OCI-LY7 (cell line): ENCODE measurements at regions not wholly inside any gene's neighbourhood (a gene's known extent, or its start where the extent isn't known, plus 50 kb on each side); places are given as distances from the start of the nearest gene placed in this dataset.

Experiments used
- BruUV-seq: library from RNA; stranded (reverse); fragments of 400-500 nt; replicated peaks from 2 replicates; lab custom pipeline; 2021; lab: Mats Ljungman, UMichigan
- CTCF ChIA-PET: fragments of 300-600 bp; sonication (Branson Sonifier 250); formaldehyde crosslinking; loops from one replicate; lab custom pipeline; 2022; ENCODE audit warnings: antibody characterized with exemption; ENCODE audit not compliant: unreplicated experiment; lab: Charles Lee
- POLR2A ChIA-PET: fragments of 300-600 bp; sonication (Branson Sonifier 250); formaldehyde crosslinking; loops from one replicate; lab custom pipeline; 2022; ENCODE audit warnings: antibody characterized with exemption; lab: Charles Lee
- DNase-seq: peaks from one replicate; pipeline ENCODE4 v3.0.0-alpha.2; 2015; ENCODE audit warnings: low spot score
- H2AFZ ChIP-seq: fragments of 200-600 bp; sonication (generic), shearing (Covaris generic); 2 replicates; pipeline ENCODE4 v1.6.1; 2014; ENCODE audit warnings: mild to moderate bottlenecking, antibody characterized with exemption, low read length, moderate library complexity
- H3K27ac ChIP-seq: fragments of 200-600 bp; sonication (generic); 2 replicates; pipeline ENCODE4 v1.5.1; 2014; ENCODE audit warnings: mixed run types, low read depth, mild to moderate bottlenecking, moderate library complexity, low read length, inconsistent platforms; ENCODE audit not compliant: poor library complexity, severe bottlenecking
- H3K36me3 ChIP-seq: fragments of 200-600 bp; sonication (generic); 2 replicates; pipeline ENCODE4 v1.6.1; 2014; ENCODE audit warnings: mild to moderate bottlenecking, antibody characterized with exemption, low read length, moderate library complexity, mixed read lengths; ENCODE audit not compliant: insufficient read depth
- H3K4me1 ChIP-seq: fragments of 200-600 bp; sonication (generic); 2 replicates; pipeline ENCODE4 v1.5.1; 2014; ENCODE audit warnings: mild to moderate bottlenecking, low read length; ENCODE audit not compliant: insufficient read depth, poor library complexity, severe bottlenecking
- H3K4me2 ChIP-seq: fragments of 200-600 bp; sonication (generic); 2 replicates; pipeline ENCODE4 v1.6.1; 2014; ENCODE audit warnings: mild to moderate bottlenecking, low read length
- H3K4me3 ChIP-seq: fragments of 200-600 bp; sonication (generic); 2 replicates; pipeline ENCODE4 v1.5.1; 2014; ENCODE audit warnings: mild to moderate bottlenecking, low read depth, low read length; ENCODE audit not compliant: poor library complexity, severe bottlenecking
- H3K79me2 ChIP-seq: fragments of 200-600 bp; sonication (generic); 2 replicates; pipeline ENCODE4 v1.6.1; 2016; ENCODE audit warnings: low read depth, mild to moderate bottlenecking, low read length, moderate library complexity, mixed read lengths; ENCODE audit not compliant: insufficient read depth
- H3K9me2 ChIP-seq: fragments of 200-600 bp; sonication (generic); 2 replicates; pipeline ENCODE4 v1.6.1; 2016; ENCODE audit warnings: mild to moderate bottlenecking, low read length, mixed read lengths; ENCODE audit not compliant: insufficient read depth
- H3K9me3 ChIP-seq: fragments of 200-600 bp; sonication (generic); 2 replicates; pipeline ENCODE4 v1.6.1; 2014; ENCODE audit warnings: mild to moderate bottlenecking, mixed run types, low read length, mixed read lengths
- H4K20me1 ChIP-seq: fragments of 200-600 bp; sonication (generic); 2 replicates; pipeline ENCODE4 v1.6.1; 2014; ENCODE audit warnings: mild to moderate bottlenecking, antibody characterized with exemption, low read length, moderate library complexity, mixed read lengths; ENCODE audit not compliant: insufficient read depth
- CTCF ChIP-seq: fragments of 200-600 bp; sonication (generic); conservative IDR thresholded peaks from 2 replicates; pipeline ENCODE4 v1.5.1; 2014; ENCODE audit warnings: mild to moderate bottlenecking, antibody characterized with exemption, low read length, moderate library complexity, mixed read lengths
- EZH2phosphoT487 ChIP-seq: fragments of 200-600 bp; sonication (generic); IDR thresholded peaks from 2 replicates; pipeline ENCODE4 v1.6.1; 2018; ENCODE audit warnings: low read depth, borderline replicate concordance, mild to moderate bottlenecking, mixed run types, antibody characterized with exemption, low read length, moderate library complexity, mixed read lengths
- intact Hi-C: fragments of 100-400 bp; cut with micrococcal nuclease; formaldehyde crosslinking; loops from one replicate; pipeline ENCODE4 v1.10.0; 2022; ENCODE audit not compliant: unreplicated experiment

DNA sequence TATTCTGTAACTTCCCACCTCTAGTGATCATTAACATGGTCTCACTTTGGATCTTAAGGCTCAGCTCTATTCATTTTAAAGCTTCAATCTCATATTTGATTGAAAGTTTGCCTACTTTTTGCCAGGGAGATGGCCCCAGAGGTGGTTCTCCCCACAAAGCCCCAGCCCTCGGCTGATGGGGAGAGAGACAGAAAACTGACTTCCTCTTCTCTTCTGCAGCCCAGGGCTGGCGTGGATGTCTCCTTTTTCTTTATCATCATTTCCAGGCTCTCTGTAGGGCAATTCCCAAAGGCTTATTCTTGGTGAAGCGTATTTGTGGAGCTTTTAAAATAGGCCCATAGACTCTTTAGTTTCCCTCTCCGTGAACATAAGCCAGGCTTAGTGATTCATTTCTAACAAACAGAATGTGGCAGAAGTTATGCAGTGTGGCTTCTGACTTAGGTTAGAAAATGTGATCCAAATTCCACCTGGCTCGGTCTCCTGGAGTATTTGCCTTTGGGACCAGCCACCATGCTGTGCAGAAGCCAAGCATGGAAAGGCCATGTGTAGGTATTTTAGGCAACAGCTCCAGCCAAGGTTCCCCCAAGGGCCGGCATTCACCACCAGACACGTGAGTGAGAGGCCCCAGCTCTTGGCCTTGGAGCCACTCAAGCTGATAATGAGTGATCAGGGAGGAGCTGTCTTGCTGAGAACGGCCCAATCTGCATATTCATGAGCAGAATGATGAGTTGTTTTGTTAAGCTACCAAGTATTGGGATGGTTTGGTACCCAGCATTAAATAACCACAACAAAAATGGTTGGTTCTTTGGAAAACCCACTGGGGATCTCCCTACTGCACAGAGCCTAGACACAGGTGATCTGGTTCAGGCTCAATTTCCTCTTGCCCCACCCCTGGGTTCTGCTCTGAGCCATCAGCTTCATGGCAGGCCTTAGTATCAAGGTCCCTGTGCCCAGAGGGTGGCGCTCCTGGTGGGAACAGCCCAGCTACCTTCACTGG lies 353.2 kb upstream of the PROK2 start:
- peaks cover 12% of the 10 kb centered on the region for H3K4me1 ChIP-seq
- H3K9me2 ChIP-seq = no peaks in the 10 kb centered on the region
- no peak overlapping the region for H3K27ac ChIP-seq
- BruUV-seq = no TSS peak
- H4K20me1 ChIP-seq = no peaks in the 10 kb centered on the region
- H3K4me2 ChIP-seq = no peak overlapping the region
- H3K79me2 ChIP-seq = no peaks in the 10 kb centered on the region
- no peak for DNase-seq
- ChIA-PET POLR2A (interaction anchor here (0.5 to 1.2 kb wide), 4 partner anchors 9 to 171 kb away, joined by 3 to 4 read pairs (median 3); no protein-coding TSS in a partner anchor), CTCF (interaction anchor here (0.6 kb wide), 1 partner anchor 13 kb away, joined by 3 read pairs; no protein-coding TSS in a partner anchor)
- H3K36me3 ChIP-seq = no peaks in the 10 kb centered on the region
- intact Hi-C loops = no loop called here
- TF ChIP-seq CTCF (no peak), EZH2phosphoT487 (no peak)
- H3K4me3 ChIP-seq = no peak overlapping the region
- no peak overlapping the region for H2AFZ ChIP-seq
- no peaks in the 10 kb centered on the region for H3K9me3 ChIP-seq

GRCh38 chr3:72135636-72136035 lies 350.7 kb upstream of the PROK2 start:
- 0 out of 2 replicates have a peak overlapping the region, but pooled peaks have one; percentile 35 for H3K4me2 ChIP-seq
- ChIA-PET CTCF (interaction anchor here (1.0 kb wide), 1 partner anchor 34 kb away, joined by 4 read pairs; no protein-coding TSS in a partner anchor), POLR2A (interaction anchor here (0.7 to 1.4 kb wide), 2 partner anchors 34 to 152 kb away, joined by 3 to 6 read pairs; no protein-coding TSS in a partner anchor)
- no peak for DNase-seq
- no peaks in the 10 kb centered on the region for H3K9me3 ChIP-seq
- no TSS peak for BruUV-seq
- no peak overlapping the region for H3K27ac ChIP-seq
- intact Hi-C loops = no loop called here
- H3K4me1 ChIP-seq = peaks cover 12% of the 10 kb centered on the region
- no peaks in the 10 kb centered on the region for H3K36me3 ChIP-seq
- no peak overlapping the region for H3K4me3 ChIP-seq
- H3K79me2 ChIP-seq = no peaks in the 10 kb centered on the region
- H4K20me1 ChIP-seq = no peaks in the 10 kb centered on the region
- H2AFZ ChIP-seq = no peak overlapping the region
- H3K9me2 ChIP-seq = no peaks in the 10 kb centered on the region
- TF ChIP-seq CTCF (no peak), EZH2phosphoT487 (no peak)
